ENCODE measurements at regions not wholly inside any gene's neighbourhood (a gene's known extent, or its start where the extent isn't known, plus 50 kb on each side); places are given as distances from the start of the nearest gene placed in this dataset.

GRCh38 chr2:193566276-193566675, 1371.5 kb upstream of the TMEFF2 start:
- FAIRE-seq (no peak), DNase-seq (no peak)
- no peaks in the 10 kb centered on the region for H3K36me3 ChIP-seq (ENCODE audit: control insufficient read depth in 3 of 3, insufficient read depth in 2 of 3, low read depth in 1 of 3, low read length in 3 of 3)
- 56 to 69% (median 57%) methylated on average over 2 of the region's 2 CpGs for WGBS, 3 donors
- H3K4me1 ChIP-seq (ENCODE audit: control insufficient read depth in 3 of 3, insufficient read depth in 2 of 3, low read depth in 1 of 3, low read length in 2 of 3) = no peaks in the 10 kb centered on the region
- H3K9me3 ChIP-seq (ENCODE audit: control insufficient read depth in 2 of 2, insufficient read depth in 1 of 2, low read depth in 1 of 2, low read length in 1 of 2) = no peaks in the 10 kb centered on the region
- H3K27me3 ChIP-seq (ENCODE audit: control insufficient read depth in 3 of 3, insufficient read depth in 3 of 3, low read length in 3 of 3) = no peaks in the 10 kb centered on the region
- no peak overlapping the region for H3K4me3 ChIP-seq (ENCODE audit: low read depth in 1 of 3, low read length in 3 of 3)
- H3K27ac ChIP-seq (ENCODE audit: low read depth in 1 of 3, low read length in 2 of 3) = no peak overlapping the region

GRCh38 chr2:193562031-193562430, 1367.3 kb upstream of the TMEFF2 start:
- Histone ChIP-seq H3K27me3 (ENCODE audit: control insufficient read depth in 3 of 3, insufficient read depth in 3 of 3, low read length in 3 of 3) (no peaks in the 10 kb centered on the region), H3K27ac (ENCODE audit: low read depth in 1 of 3, low read length in 2 of 3) (no peak overlapping the region), H3K9me3 (ENCODE audit: control insufficient read depth in 2 of 2, insufficient read depth in 1 of 2, low read depth in 1 of 2, low read length in 1 of 2) (no peaks in the 10 kb centered on the region), H3K4me3 (ENCODE audit: low read depth in 1 of 3, low read length in 3 of 3) (no peak overlapping the region), H3K4me1 (ENCODE audit: control insufficient read depth in 3 of 3, insufficient read depth in 2 of 3, low read depth in 1 of 3, low read length in 2 of 3) (no peaks in the 10 kb centered on the region), H3K36me3 (ENCODE audit: control insufficient read depth in 3 of 3, insufficient read depth in 2 of 3, low read depth in 1 of 3, low read length in 3 of 3) (no peaks in the 10 kb centered on the region)
- DNase-seq (no peak), FAIRE-seq (no peak)

GRCh38 chr2:193561054-193561453, 1366.3 kb upstream of the TMEFF2 start:
- H3K4me1 ChIP-seq (ENCODE audit: control insufficient read depth in 3 of 3, insufficient read depth in 2 of 3, low read depth in 1 of 3, low read length in 2 of 3) = no peaks in the 10 kb centered on the region
- 71 to 84% (median 74%) methylated on average over 3 of the region's 3 CpGs for WGBS, 3 donors

GRCh38 chr2:193556766-193557470, 1362.2 kb upstream of the TMEFF2 start:
- H3K27me3 ChIP-seq (ENCODE audit: control insufficient read depth in 3 of 3, insufficient read depth in 3 of 3, low read length in 3 of 3) = no peaks in the 10 kb centered on the region
- H3K4me3 ChIP-seq (ENCODE audit: low read depth in 1 of 3, low read length in 3 of 3) = no peak overlapping the region
- H3K36me3 ChIP-seq (ENCODE audit: control insufficient read depth in 3 of 3, insufficient read depth in 2 of 3, low read depth in 1 of 3, low read length in 3 of 3) = no peaks in the 10 kb centered on the region
- DNase-seq (no peak), FAIRE-seq (no peak)
- WGBS, 3 donors = 63 to 71% (median 64%) methylated on average over 1 of the region's 1 CpG
- no peaks in the 10 kb centered on the region for H3K4me1 ChIP-seq (ENCODE audit: control insufficient read depth in 3 of 3, insufficient read depth in 2 of 3, low read depth in 1 of 3, low read length in 2 of 3)
- no peaks in the 10 kb centered on the region for H3K9me3 ChIP-seq (ENCODE audit: control insufficient read depth in 2 of 2, insufficient read depth in 1 of 2, low read depth in 1 of 2, low read length in 1 of 2)
- no peak overlapping the region for H3K27ac ChIP-seq (ENCODE audit: low read depth in 1 of 3, low read length in 2 of 3)

More at GRCh38 chr2:193561054-193561453, 1366.3 kb upstream of the TMEFF2 start:
- Histone ChIP-seq H3K27me3 (ENCODE audit: control insufficient read depth in 3 of 3, insufficient read depth in 3 of 3, low read length in 3 of 3) (no peaks in the 10 kb centered on the region), H3K4me3 (ENCODE audit: low read depth in 1 of 3, low read length in 3 of 3) (no peak overlapping the region), H3K27ac (ENCODE audit: low read depth in 1 of 3, low read length in 2 of 3) (no peak overlapping the region), H3K9me3 (ENCODE audit: control insufficient read depth in 2 of 2, insufficient read depth in 1 of 2, low read depth in 1 of 2, low read length in 1 of 2) (no peaks in the 10 kb centered on the region), H3K36me3 (ENCODE audit: control insufficient read depth in 3 of 3, insufficient read depth in 2 of 3, low read depth in 1 of 3, low read length in 3 of 3) (no peaks in the 10 kb centered on the region)
- DNase-seq (no peak), FAIRE-seq (no peak)

GRCh38 chr2:193549661-193550060, 1354.9 kb upstream of the TMEFF2 start:
- Histone ChIP-seq H3K27me3 (ENCODE audit: control insufficient read depth in 3 of 3, insufficient read depth in 3 of 3, low read length in 3 of 3) (no peaks in the 10 kb centered on the region), H3K36me3 (ENCODE audit: control insufficient read depth in 3 of 3, insufficient read depth in 2 of 3, low read depth in 1 of 3, low read length in 3 of 3) (no peaks in the 10 kb centered on the region), H3K4me3 (ENCODE audit: low read depth in 1 of 3, low read length in 3 of 3) (no peak overlapping the region), H3K4me1 (ENCODE audit: control insufficient read depth in 3 of 3, insufficient read depth in 2 of 3, low read depth in 1 of 3, low read length in 2 of 3) (no peaks in the 10 kb centered on the region), H3K27ac (ENCODE audit: low read depth in 1 of 3, low read length in 2 of 3) (no peak overlapping the region), H3K9me3 (ENCODE audit: control insufficient read depth in 2 of 2, insufficient read depth in 1 of 2, low read depth in 1 of 2, low read length in 1 of 2) (no peaks in the 10 kb centered on the region)
- DNase-seq (no peak), FAIRE-seq (no peak)

GRCh38 chr2:193542762-193543161, 1348.0 kb upstream of the TMEFF2 start:
- DNase-seq = no peak
- H3K36me3 ChIP-seq (ENCODE audit: control insufficient read depth in 3 of 3, insufficient read depth in 2 of 3, low read depth in 1 of 3, low read length in 3 of 3) = no peaks in the 10 kb centered on the region
- no peak for FAIRE-seq
- no peaks in the 10 kb centered on the region for H3K4me1 ChIP-seq (ENCODE audit: control insufficient read depth in 3 of 3, insufficient read depth in 2 of 3, low read depth in 1 of 3, low read length in 2 of 3)
- H3K27me3 ChIP-seq (ENCODE audit: control insufficient read depth in 3 of 3, insufficient read depth in 3 of 3, low read length in 3 of 3) = no peaks in the 10 kb centered on the region
- 70 to 78% (median 71%) methylated on average over 3 of the region's 3 CpGs for WGBS, 3 donors
- H3K9me3 ChIP-seq (ENCODE audit: control insufficient read depth in 2 of 2, insufficient read depth in 1 of 2, low read depth in 1 of 2, low read length in 1 of 2) = peaks cover 0 to 14% of the 10 kb centered on the region in 2 donors
- H3K4me3 ChIP-seq (ENCODE audit: low read depth in 1 of 3, low read length in 3 of 3) = no peak overlapping the region
- no peak overlapping the region for H3K27ac ChIP-seq (ENCODE audit: low read depth in 1 of 3, low read length in 2 of 3)

- DNase-seq = no peak
- H3K4me3 ChIP-seq (ENCODE audit: low read depth in 1 of 3, low read length in 3 of 3) = no peak overlapping the region
- H3K4me1 ChIP-seq (ENCODE audit: control insufficient read depth in 3 of 3, insufficient read depth in 2 of 3, low read depth in 1 of 3, low read length in 2 of 3) = no peaks in the 10 kb centered on the region
- H3K27me3 ChIP-seq (ENCODE audit: control insufficient read depth in 3 of 3, insufficient read depth in 3 of 3, low read length in 3 of 3) = no peaks in the 10 kb centered on the region
- H3K9me3 ChIP-seq (ENCODE audit: control insufficient read depth in 2 of 2, insufficient read depth in 1 of 2, low read depth in 1 of 2, low read length in 1 of 2) = peaks cover 0 to 14% of the 10 kb centered on the region in 2 donors
- no peak overlapping the region for H3K27ac ChIP-seq (ENCODE audit: low read depth in 1 of 3, low read length in 2 of 3)
- no peaks in the 10 kb centered on the region for H3K36me3 ChIP-seq (ENCODE audit: control insufficient read depth in 3 of 3, insufficient read depth in 2 of 3, low read depth in 1 of 3, low read length in 3 of 3)
- FAIRE-seq = no peak
Measured at GRCh38 chr2:193539188-193539587, 1344.5 kb upstream of the TMEFF2 start.

- FAIRE-seq = no peak
- 86 to 87% (median 86%) methylated on average over 2 of the region's 2 CpGs for WGBS, 3 donors
Measured at GRCh38 chr2:193538061-193538460, 1343.3 kb upstream of the TMEFF2 start.

GRCh38 chr2:193537531-193537930, 1342.8 kb upstream of the TMEFF2 start:
- 81 to 94% (median 90%) methylated on average over 2 of the region's 2 CpGs for WGBS, 3 donors

More at GRCh38 chr2:193538061-193538460, 1343.3 kb upstream of the TMEFF2 start:
- no peaks in the 10 kb centered on the region for H3K27me3 ChIP-seq (ENCODE audit: control insufficient read depth in 3 of 3, insufficient read depth in 3 of 3, low read length in 3 of 3)
- peaks cover 0 to 14% of the 10 kb centered on the region in 2 donors for H3K9me3 ChIP-seq (ENCODE audit: control insufficient read depth in 2 of 2, insufficient read depth in 1 of 2, low read depth in 1 of 2, low read length in 1 of 2)
- DNase-seq = no peak
- no peak overlapping the region for H3K4me3 ChIP-seq (ENCODE audit: low read depth in 1 of 3, low read length in 3 of 3)
- H3K27ac ChIP-seq (ENCODE audit: low read depth in 1 of 3, low read length in 2 of 3) = no peak overlapping the region
- H3K4me1 ChIP-seq (ENCODE audit: control insufficient read depth in 3 of 3, insufficient read depth in 2 of 3, low read depth in 1 of 3, low read length in 2 of 3) = no peaks in the 10 kb centered on the region
- no peaks in the 10 kb centered on the region for H3K36me3 ChIP-seq (ENCODE audit: control insufficient read depth in 3 of 3, insufficient read depth in 2 of 3, low read depth in 1 of 3, low read length in 3 of 3)

More at GRCh38 chr2:193537531-193537930, 1342.8 kb upstream of the TMEFF2 start:
- DNase-seq (no peak), FAIRE-seq (no peak)
- no peaks in the 10 kb centered on the region for H3K27me3 ChIP-seq (ENCODE audit: control insufficient read depth in 3 of 3, insufficient read depth in 3 of 3, low read length in 3 of 3)
- peaks cover 0 to 9% of the 10 kb centered on the region in 2 donors for H3K9me3 ChIP-seq (ENCODE audit: control insufficient read depth in 2 of 2, insufficient read depth in 1 of 2, low read depth in 1 of 2, low read length in 1 of 2)
- H3K4me3 ChIP-seq (ENCODE audit: low read depth in 1 of 3, low read length in 3 of 3) = no peak overlapping the region
- H3K4me1 ChIP-seq (ENCODE audit: control insufficient read depth in 3 of 3, insufficient read depth in 2 of 3, low read depth in 1 of 3, low read length in 2 of 3) = no peaks in the 10 kb centered on the region
- no peak overlapping the region for H3K27ac ChIP-seq (ENCODE audit: low read depth in 1 of 3, low read length in 2 of 3)
- H3K36me3 ChIP-seq (ENCODE audit: control insufficient read depth in 3 of 3, insufficient read depth in 2 of 3, low read depth in 1 of 3, low read length in 3 of 3) = no peaks in the 10 kb centered on the region

Measured in small intestine (tissue), 7 donors.